Brain microvascular endothelial cell (primary cell): ENCODE measurements at regions not wholly inside any gene's neighbourhood (a gene's known extent, or its start where the extent isn't known, plus 50 kb on each side); places are given as distances from the start of the nearest gene placed in this dataset.
A peak's percentile ranks its signal among the peaks of the same experiment; 100 is the strongest.

ENCODE experiments used
- DNase-seq: peaks from one replicate; pipeline ENCODE4 v3.0.0-alpha.2; 2020
- H3K27ac ChIP-seq: fragments of 250-450 bp; sonication (Bioruptor Pico); 2 replicates; pipeline ENCODE4 v1.5.1; 2020; ENCODE audit warnings: mild to moderate bottlenecking, moderate library complexity
- H3K27me3 ChIP-seq: fragments of 250-450 bp; sonication (Bioruptor Pico); replicated peaks from 2 replicates; pipeline ENCODE4 v1.5.1; 2020; ENCODE audit warnings: mild to moderate bottlenecking
- H3K36me3 ChIP-seq: fragments of 250-450 bp; sonication (Bioruptor Pico); replicated peaks from 2 replicates; pipeline ENCODE4 v1.5.1; 2020; ENCODE audit warnings: mild to moderate bottlenecking
- H3K4me3 ChIP-seq: 2 replicates; pipeline ENCODE4 v1.5.1; 2011; ENCODE audit warnings: low read depth, mild to moderate bottlenecking, control low read depth, low read length, moderate library complexity
- CTCF ChIP-seq: IDR thresholded peaks from 2 replicates; pipeline ENCODE4 v1.5.1; 2011; ENCODE audit warnings: low read depth, mild to moderate bottlenecking, moderate library complexity, low read length, control low read depth, inconsistent platforms; ENCODE audit errors: missing control alignments
- in situ Hi-C: cut with HindIII; loops from 2 replicates; pipeline ENCODE4 v1.10.0; 2017; ENCODE audit warnings: low sequenced_read_pairs, low pct_ligation_motif_present

- Histone ChIP-seq H3K27me3 (no peaks in the 10 kb centered on the region), H3K36me3 (no peaks in the 10 kb centered on the region), H3K4me3 (no peak overlapping the region), H3K27ac (no peak overlapping the region)
- no peak for DNase-seq
- TF ChIP-seq CTCF, result no peak
- in situ Hi-C loops, result no loop called here
These were observed 128.9 kb upstream of the PDE10A start for GRCh38 chr6:165791876-165792437.

- H3K27ac ChIP-seq, result no peak overlapping the region
- no peaks in the 10 kb centered on the region for H3K27me3 ChIP-seq
- H3K36me3 ChIP-seq, result no peaks in the 10 kb centered on the region
- in situ Hi-C loops, result no loop called here
- TF ChIP-seq CTCF, result no peak
- DNase-seq, result no peak
- H3K4me3 ChIP-seq, result no peak overlapping the region
These were observed 128.3 kb upstream of the PDE10A start for GRCh38 chr6:165791306-165791705.

- in situ Hi-C loops, result no loop called here
- Histone ChIP-seq H3K27ac (no peak overlapping the region), H3K36me3 (no peaks in the 10 kb centered on the region), H3K27me3 (no peaks in the 10 kb centered on the region), H3K4me3 (no peak overlapping the region)
- TF ChIP-seq CTCF, result no peak
- DNase-seq, result no peak
These were observed 119.8 kb upstream of the PDE10A start for GRCh38 chr6:165782812-165783211.

- in situ Hi-C loops, result no loop called here
- no peak for TF ChIP-seq CTCF
These were observed 119.1 kb upstream of the PDE10A start for GRCh38 chr6:165782134-165782533.

GRCh38 chr6:165777680-165778079 is 114.6 kb upstream of the PDE10A start:
- DNase-seq, result no peak
- peak; percentile 22 for TF ChIP-seq CTCF
- in situ Hi-C loops, result no loop called here
- Histone ChIP-seq H3K4me3 (no peak overlapping the region), H3K36me3 (no peaks in the 10 kb centered on the region), H3K27ac (no peak overlapping the region), H3K27me3 (no peaks in the 10 kb centered on the region)

More at GRCh38 chr6:165782134-165782533, 119.1 kb upstream of the PDE10A start:
- Histone ChIP-seq H3K36me3 (no peaks in the 10 kb centered on the region), H3K4me3 (no peak overlapping the region), H3K27me3 (no peaks in the 10 kb centered on the region), H3K27ac (no peak overlapping the region)
- no peak for DNase-seq

GRCh38 chr6:165776691-165777090 is 113.7 kb upstream of the PDE10A start:
- no peak for TF ChIP-seq CTCF
- in situ Hi-C loops, result no loop called here
- H3K27ac ChIP-seq, result no peak overlapping the region
- H3K27me3 ChIP-seq, result no peaks in the 10 kb centered on the region
- no peaks in the 10 kb centered on the region for H3K36me3 ChIP-seq
- no peak for DNase-seq
- no peak overlapping the region for H3K4me3 ChIP-seq
